NB4 (cell line): ENCODE measurements at regions not wholly inside any gene's neighbourhood (a gene's known extent, or its start where the extent isn't known, plus 50 kb on each side); places are given as distances from the start of the nearest gene placed in this dataset.
"Not testable (repeated sequence)": the region's sequence is repeated elsewhere in the genome, so short reads cannot be mapped to it uniquely, and the experiment has no call there.

Source experiments
- DNase-seq: peaks from one replicate; pipeline ENCODE4 v3.0.0; 2010; ENCODE audit warnings: low read depth
- H3K4me3 ChIP-seq: one replicate; pipeline ENCODE4 v1.5.1; 2011; ENCODE audit warnings: mild to moderate bottlenecking, low read depth, low read length, moderate library complexity
- CTCF ChIP-seq: IDR thresholded peaks from one replicate; pipeline ENCODE4 v1.5.1; 2012; ENCODE audit warnings: low read depth, low read length
- MAX ChIP-seq: IDR thresholded peaks from 2 replicates; pipeline ENCODE4 v1.6.1; 2011; ENCODE audit warnings: low read depth, low read length
- MYC ChIP-seq: IDR thresholded peaks from 2 replicates; pipeline ENCODE4 v1.6.1; 2011; ENCODE audit warnings: low read depth, low read length
- POLR2A ChIP-seq: IDR thresholded peaks from 2 replicates; pipeline ENCODE4 v1.6.1; 2011; ENCODE audit warnings: mild to moderate bottlenecking; ENCODE audit not compliant: insufficient read length; ENCODE audit errors: extremely low read depth

- no peak for DNase-seq
- no peak for TF ChIP-seq CTCF
- TF ChIP-seq MAX, result no peak
- TF ChIP-seq MYC, result no peak
- no peak for TF ChIP-seq POLR2A
- no peak overlapping the region for H3K4me3 ChIP-seq
Measured at GRCh38 chr4:106793933-106794332, 242.2 kb downstream of the DKK2 start.

GRCh38 chr4:106775636-106776035, 260.5 kb downstream of the DKK2 start:
- peak; percentile 77 for DNase-seq
- peak overlapping the region; percentile 4 for H3K4me3 ChIP-seq
- TF ChIP-seq POLR2A (no peak), MYC (no peak), CTCF (no peak), MAX (no peak)

- DNase-seq, H3K4me3 ChIP-seq: not testable (repeated sequence)
Measured at GRCh38 chr4:106774055-106774454, 262.1 kb downstream of the DKK2 start.

- no peak overlapping the region for H3K4me3 ChIP-seq
- TF ChIP-seq MYC (no peak), CTCF (no peak), MAX (no peak), POLR2A (no peak)
- DNase-seq, result no peak
Measured at GRCh38 chr4:106773076-106773905, 262.8 kb downstream of the DKK2 start.

- no peak overlapping the region for H3K4me3 ChIP-seq
- DNase-seq, result no peak
- TF ChIP-seq MAX, result no peak
- no peak for TF ChIP-seq MYC
- TF ChIP-seq POLR2A, result no peak
- TF ChIP-seq CTCF, result no peak
Measured at GRCh38 chr4:106767991-106768390, 268.1 kb downstream of the DKK2 start.

GRCh38 chr4:106766519-106766918, 269.6 kb downstream of the DKK2 start:
- no peak for DNase-seq
- no peak for TF ChIP-seq MAX
- TF ChIP-seq MYC, result no peak
- TF ChIP-seq CTCF, result no peak
- no peak for TF ChIP-seq POLR2A

More at GRCh38 chr4:106766519-106766918, 269.6 kb downstream of the DKK2 start:
- H3K4me3 ChIP-seq, result no peak overlapping the region
